GM10266 (cell line): ENCODE measurements at regions not wholly inside any gene's neighbourhood (a gene's known extent, or its start where the extent isn't known, plus 50 kb on each side); places are given as distances from the start of the nearest gene placed in this dataset.
A peak's percentile ranks its signal among the peaks of the same experiment; 100 is the strongest.

Experiments used
- DNase-seq: peaks from one replicate; pipeline ENCODE4 v3.0.0; 2012; ENCODE audit errors: extremely low spot score
- TF ChIP-seq, protein P1 (sequence below): IDR thresholded peaks from 2 replicates; pipeline ENCODE4 v1.5.1; 2012; ENCODE audit warnings: mild to moderate bottlenecking, low read depth; ENCODE audit not compliant: control insufficient read depth, insufficient read depth; ENCODE audit errors: missing control alignments

DNA sequence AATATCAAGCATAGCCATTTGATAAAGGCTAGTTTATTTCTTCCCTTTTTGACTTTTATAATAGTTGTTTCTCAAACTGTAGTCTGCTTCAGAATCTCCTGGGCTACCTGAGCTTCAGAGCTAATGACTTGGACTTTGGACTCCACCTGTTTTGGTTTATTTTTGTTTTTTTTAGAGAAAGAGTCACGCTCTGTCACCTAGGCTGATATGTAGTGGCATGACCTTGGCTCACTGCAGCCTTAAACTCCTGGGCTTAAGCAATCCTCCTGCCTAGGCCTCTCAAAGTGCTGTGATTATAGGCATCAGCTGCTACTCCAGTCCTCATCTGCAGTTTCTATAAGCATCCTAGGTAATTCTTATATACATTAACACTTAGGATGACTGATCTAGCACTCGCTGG lies 90.5 kb downstream of the DDIT4L start:
- no peak for DNase-seq

DNA sequence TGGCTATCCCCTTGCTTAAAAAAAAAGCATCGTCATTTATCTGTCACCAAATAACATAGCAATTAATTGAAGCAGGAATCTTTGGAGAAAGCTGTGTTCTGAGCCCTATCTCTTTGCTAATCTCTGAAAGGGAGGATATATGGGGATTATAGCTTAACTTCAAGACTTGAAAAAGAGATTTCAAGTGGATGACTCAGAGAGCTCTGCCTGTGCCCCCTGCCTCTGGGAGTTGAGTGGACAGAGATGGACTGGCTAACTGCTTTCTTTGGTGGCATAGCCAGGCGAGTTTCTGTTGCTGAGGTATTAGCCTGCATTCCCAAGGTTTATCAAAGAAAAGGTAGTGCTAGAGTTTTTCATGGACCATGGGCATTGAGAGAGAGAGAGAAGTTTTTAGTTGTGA lies 91.6 kb downstream of the DDIT4L start:
- TF ChIP-seq, protein P1, sequence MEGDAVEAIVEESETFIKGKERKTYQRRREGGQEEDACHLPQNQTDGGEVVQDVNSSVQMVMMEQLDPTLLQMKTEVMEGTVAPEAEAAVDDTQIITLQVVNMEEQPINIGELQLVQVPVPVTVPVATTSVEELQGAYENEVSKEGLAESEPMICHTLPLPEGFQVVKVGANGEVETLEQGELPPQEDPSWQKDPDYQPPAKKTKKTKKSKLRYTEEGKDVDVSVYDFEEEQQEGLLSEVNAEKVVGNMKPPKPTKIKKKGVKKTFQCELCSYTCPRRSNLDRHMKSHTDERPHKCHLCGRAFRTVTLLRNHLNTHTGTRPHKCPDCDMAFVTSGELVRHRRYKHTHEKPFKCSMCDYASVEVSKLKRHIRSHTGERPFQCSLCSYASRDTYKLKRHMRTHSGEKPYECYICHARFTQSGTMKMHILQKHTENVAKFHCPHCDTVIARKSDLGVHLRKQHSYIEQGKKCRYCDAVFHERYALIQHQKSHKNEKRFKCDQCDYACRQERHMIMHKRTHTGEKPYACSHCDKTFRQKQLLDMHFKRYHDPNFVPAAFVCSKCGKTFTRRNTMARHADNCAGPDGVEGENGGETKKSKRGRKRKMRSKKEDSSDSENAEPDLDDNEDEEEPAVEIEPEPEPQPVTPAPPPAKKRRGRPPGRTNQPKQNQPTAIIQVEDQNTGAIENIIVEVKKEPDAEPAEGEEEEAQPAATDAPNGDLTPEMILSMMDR = no peak
- no peak for DNase-seq

More for the DNA sequence above, 90.5 kb downstream of the DDIT4L start:
- TF ChIP-seq, protein P1 = no peak

DNA sequence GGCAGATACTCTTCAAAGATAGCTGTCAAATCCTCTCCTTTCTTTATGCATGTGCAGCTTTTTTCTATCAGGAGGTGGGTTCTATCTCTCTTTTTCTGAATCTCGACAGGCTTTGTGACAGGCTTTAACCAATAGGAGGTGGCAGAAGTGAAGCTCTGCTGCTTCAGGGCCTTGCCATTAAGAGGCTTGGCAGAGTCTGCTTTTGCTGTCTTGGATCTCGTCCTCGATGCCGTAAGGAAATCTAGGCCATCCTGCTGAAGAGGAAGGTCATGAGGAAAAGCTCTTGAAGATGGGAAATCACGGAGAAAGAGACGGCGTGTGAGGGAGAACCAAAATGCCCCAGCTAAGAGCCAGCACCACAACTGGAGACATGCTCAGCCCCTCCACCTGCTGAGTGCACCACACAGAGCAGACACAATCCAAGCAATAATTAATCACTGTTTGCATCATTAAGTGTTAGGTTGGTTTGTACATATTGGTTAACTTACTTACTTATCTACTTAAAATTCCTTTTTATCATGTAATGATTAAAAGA lies 92.2 kb downstream of the DDIT4L start:
- no peak for DNase-seq
- TF ChIP-seq, protein P1 = no peak

DNA sequence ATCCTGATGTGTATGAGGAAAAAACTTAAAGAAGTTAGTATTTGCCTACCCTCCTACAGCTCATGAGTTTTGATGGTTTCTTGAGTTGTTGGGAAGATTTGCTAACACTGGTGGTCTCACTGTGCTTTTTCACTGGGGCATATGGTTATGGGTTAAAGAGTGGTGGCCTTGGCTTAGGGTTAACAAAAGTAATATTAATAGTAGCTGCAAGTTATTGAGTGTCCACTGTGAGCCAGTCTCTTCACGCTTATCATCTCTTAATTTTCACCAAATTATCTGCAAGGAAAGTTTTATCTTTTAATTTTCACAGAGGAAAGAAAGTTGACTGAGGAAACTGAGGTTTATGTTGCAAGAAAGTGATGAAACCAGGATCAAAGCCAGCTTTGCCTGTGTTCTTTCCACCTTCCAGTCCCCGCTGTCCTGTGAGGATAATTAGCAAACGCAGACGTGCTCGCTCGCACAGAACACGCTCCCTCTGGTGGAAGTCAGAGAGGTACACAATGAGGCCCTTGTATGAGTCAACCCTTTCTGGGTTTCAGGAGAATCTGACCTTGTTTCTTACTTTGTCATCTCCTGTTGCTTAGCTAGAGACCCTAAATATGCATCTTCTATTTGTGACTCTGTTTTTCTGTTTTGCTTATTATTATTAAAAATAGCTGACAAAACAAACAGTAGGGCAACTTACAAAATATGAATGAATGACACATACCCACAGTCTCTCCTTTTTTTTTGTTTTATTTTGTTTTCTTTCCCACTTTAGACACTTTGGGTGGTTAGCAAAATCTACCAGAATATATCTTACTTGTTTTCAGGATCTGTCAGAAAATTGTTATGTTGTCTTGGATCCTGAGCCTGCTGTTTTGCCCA lies 94.3 kb downstream of the DDIT4L start:
- TF ChIP-seq, protein P1 = peak; percentile 69
- peak; percentile 53 for DNase-seq

DNA sequence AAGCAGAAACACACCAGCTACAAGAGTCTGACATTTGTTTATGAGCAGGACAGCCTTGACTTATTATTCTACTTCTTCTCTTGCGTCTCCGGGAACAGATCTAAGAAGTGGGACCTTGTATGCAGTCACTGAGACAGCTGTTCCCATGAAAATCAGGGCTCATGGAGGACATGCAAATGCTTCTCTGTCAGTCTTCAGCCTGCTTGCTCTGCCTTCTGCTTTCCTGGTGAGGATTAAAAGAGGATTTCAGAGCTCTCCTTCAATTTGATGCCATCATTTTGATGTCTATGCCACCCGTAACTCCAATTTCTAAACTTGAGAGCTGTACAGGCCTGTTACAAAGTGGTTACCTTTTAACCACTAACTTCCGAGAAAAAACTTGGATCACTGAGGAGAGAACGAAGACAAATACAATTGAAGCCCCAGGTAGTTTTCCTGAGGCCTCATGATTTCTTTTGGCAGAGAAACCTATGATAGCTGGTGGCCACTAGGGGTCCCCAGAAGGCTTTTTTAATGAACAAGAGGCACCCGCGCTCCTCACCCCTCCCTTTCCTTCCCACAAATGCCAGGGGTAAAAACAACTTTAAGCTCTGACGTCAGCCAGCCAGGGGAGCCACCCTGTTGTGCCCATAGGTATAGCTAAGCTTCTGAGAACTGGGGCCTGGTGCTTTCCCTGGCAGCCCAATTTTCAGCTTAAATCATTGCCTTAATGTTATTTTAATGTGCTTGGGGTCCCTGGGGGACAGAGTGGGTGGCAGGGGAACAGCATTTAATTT lies 97.0 kb downstream of the DDIT4L start:
- DNase-seq = peak; percentile 36
- TF ChIP-seq, protein P1 = peak; percentile 74

DNA sequence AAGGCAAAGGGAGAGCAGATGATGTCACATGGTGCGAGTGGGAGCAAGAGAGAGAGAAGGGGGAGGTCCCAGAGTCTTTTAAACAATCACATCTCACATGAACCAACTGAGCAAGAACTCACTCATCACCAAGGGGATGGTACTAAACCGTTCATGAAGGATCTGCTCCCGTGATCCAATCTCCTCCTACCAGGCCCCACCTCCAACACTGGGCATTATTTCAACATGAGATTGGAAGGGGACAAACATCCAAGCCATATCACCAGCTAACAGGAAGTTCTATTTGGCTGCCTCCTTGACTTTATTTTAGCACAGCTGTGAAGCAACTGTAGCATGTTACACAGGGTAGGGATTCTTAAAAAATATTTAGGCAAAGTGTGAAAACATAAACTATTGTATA lies 102.5 kb downstream of the DDIT4L start:
- TF ChIP-seq, protein P1 = no peak
- no peak for DNase-seq
